Endothelial cell of umbilical vein (primary cell): ENCODE measurements at regions not wholly inside any gene's neighbourhood (a gene's known extent, or its start where the extent isn't known, plus 50 kb on each side); places are given as distances from the start of the nearest gene placed in this dataset.

Source experiments
- BruUV-seq: library from RNA; stranded (reverse); fragments of 400-500 nt; replicated peaks from 2 replicates; lab custom pipeline; 2021; lab: Mats Ljungman, UMichigan
- CTCF ChIA-PET: fragments of 300-600, 350-600 bp; sonication (Branson Sonifier 250); formaldehyde crosslinking; loops from one replicate; lab custom pipeline; 2021; ENCODE audit warnings: antibody characterized with exemption, inconsistent platforms; lab: Charles Lee
- POLR2A ChIA-PET: fragments of 300-600, 350-600 bp; sonication (Branson Sonifier 250); formaldehyde crosslinking; loops from one replicate; lab custom pipeline; 2021; ENCODE audit warnings: antibody characterized with exemption, inconsistent platforms; lab: Charles Lee
- DNase-seq: peaks from one replicate; pipeline ENCODE4 v3.0.0-alpha.2; 2011; ENCODE audit warnings: low read depth, low spot score
- FAIRE-seq: peaks from 2 replicates; lab custom pipeline; 2011; peaks lifted over from hg19 to GRCh38; lab: Jason Lieb, UNC
- H2AFZ ChIP-seq: 2 replicates; pipeline ENCODE4 v1.6.0; 2012; ENCODE audit warnings: low read depth, low read length, control low read depth, inconsistent platforms
- H3K27ac ChIP-seq: 2 replicates; pipeline ENCODE4 v1.5.1; 2011; ENCODE audit warnings: low read depth, mild to moderate bottlenecking, control low read depth, low read length, moderate library complexity; ENCODE audit not compliant: insufficient read depth
- H3K27me3 ChIP-seq, 2 experiments: 2 replicates each; pipeline versions ENCODE4 v1.6.0 to v1.6.1; 2011; ENCODE audit warnings: low read length in 2 of 2, mixed read lengths in 1 of 2; ENCODE audit not compliant: control insufficient read depth in 2 of 2, insufficient read depth in 2 of 2
- H3K36me3 ChIP-seq, 2 experiments: 2 replicates in 1 of 2; 3 replicates in 1 of 2; pipeline ENCODE4 v1.5.1; 2011; ENCODE audit warnings: low read length in 2 of 2, mild to moderate bottlenecking in 1 of 2, moderate library complexity in 1 of 2; ENCODE audit not compliant: control insufficient read depth in 2 of 2, insufficient read depth in 2 of 2; ENCODE audit errors: extremely low read depth in 1 of 2
- H3K4me1 ChIP-seq: 3 replicates; pipeline ENCODE4 v1.5.1; 2011; ENCODE audit warnings: mild to moderate bottlenecking, low read length; ENCODE audit not compliant: control insufficient read depth, insufficient read depth; ENCODE audit errors: extremely low read depth
- H3K4me2 ChIP-seq: 2 replicates; pipeline ENCODE4 v1.6.1; 2011; ENCODE audit warnings: low read length, control low read depth, mixed read lengths; ENCODE audit not compliant: insufficient read depth
- H3K4me3 ChIP-seq, 3 experiments: fragments of 200-600 bp in 1 of 3; sonication (generic), shearing (Covaris generic) in 1 of 3; replicated peaks in 1 of 3; 2 replicates each; pipeline ENCODE4 v1.5.1; 2011 to 2016; ENCODE audit warnings: control low read depth in 3 of 3, low read length in 3 of 3, mild to moderate bottlenecking in 2 of 3, inconsistent platforms in 1 of 3, low read depth in 1 of 3, moderate library complexity in 1 of 3; ENCODE audit not compliant: insufficient read depth in 1 of 3
- H3K79me2 ChIP-seq: 2 replicates; pipeline ENCODE4 v1.6.0; 2012; ENCODE audit warnings: low read length, inconsistent platforms; ENCODE audit not compliant: control insufficient read depth, insufficient read depth
- H3K9ac ChIP-seq: replicated peaks from 2 replicates; pipeline ENCODE3; 2011; ENCODE audit warnings: low read length, control low read depth; ENCODE audit not compliant: insufficient read depth; ENCODE audit errors: extremely low read depth
- H3K9me1 ChIP-seq: replicated peaks from 3 replicates; pipeline ENCODE4 v1.6.0; 2011; ENCODE audit warnings: mild to moderate bottlenecking, low read length; ENCODE audit not compliant: control insufficient read depth, insufficient read depth; ENCODE audit errors: extremely low read depth
- H3K9me3 ChIP-seq: replicated peaks from 2 replicates; pipeline ENCODE4 v1.5.1; 2012; ENCODE audit warnings: low read length, inconsistent platforms; ENCODE audit not compliant: control insufficient read depth, insufficient read depth
- H4K20me1 ChIP-seq: replicated peaks from 2 replicates; pipeline ENCODE3; 2011; ENCODE audit warnings: mild to moderate bottlenecking, low read length; ENCODE audit not compliant: control insufficient read depth, insufficient read depth; ENCODE audit errors: extremely low read depth
- GATA2 ChIP-seq: IDR thresholded peaks from 2 replicates; pipeline ENCODE4 v1.7.0; 2011; ENCODE audit warnings: low read depth, mild to moderate bottlenecking, moderate library complexity, mixed read lengths, low read length; ENCODE audit not compliant: insufficient read length, insufficient read depth
- MYC ChIP-seq: IDR thresholded peaks from one replicate; pipeline ENCODE4 v1.6.1; 2011; ENCODE audit warnings: mild to moderate bottlenecking, low read depth, low read length
- POLR2A ChIP-seq: IDR thresholded peaks from 2 replicates; pipeline ENCODE4 v1.6.1; 2012; ENCODE audit warnings: low read depth, mild to moderate bottlenecking, control low read depth, low read length
- POLR2AphosphoS5 ChIP-seq: IDR thresholded peaks from 2 replicates; pipeline ENCODE4 v1.6.1; 2012; ENCODE audit warnings: low read depth, mild to moderate bottlenecking, control low read depth, low read length, moderate library complexity; ENCODE audit not compliant: insufficient read depth
- dilution Hi-C: fragments of 300-500 bp; cut with MboI; formaldehyde crosslinking; loops from one replicate; pipeline ENCODE4 v1.15.0; 2019; ENCODE audit warnings: low sequenced_read_pairs; ENCODE audit not compliant: extremely low pct_ligation_motif_present
- intact Hi-C: fragments of 100-400 bp; cut with micrococcal nuclease; formaldehyde crosslinking; loops from one replicate; pipeline ENCODE4 v1.10.0; 2022
- TF ChIP-seq, protein P1 (sequence below), 2 donors: IDR thresholded peaks; 1 replicate in 1 of 2; 2 replicates in 1 of 2; pipeline ENCODE4 v1.5.1; 2011; ENCODE audit warnings: low read length in 2 of 2, mild to moderate bottlenecking in 2 of 2, moderate library complexity in 2 of 2, control low read depth in 1 of 2, inconsistent platforms in 1 of 2, low read depth in 1 of 2; ENCODE audit not compliant: insufficient read depth in 1 of 2; ENCODE audit errors: extremely low read depth in 1 of 2
- TF ChIP-seq, protein P2 (sequence below): IDR thresholded peaks from 2 replicates; pipeline ENCODE4 v1.6.1; 2011; ENCODE audit not compliant: insufficient read depth, insufficient read length

DNA sequence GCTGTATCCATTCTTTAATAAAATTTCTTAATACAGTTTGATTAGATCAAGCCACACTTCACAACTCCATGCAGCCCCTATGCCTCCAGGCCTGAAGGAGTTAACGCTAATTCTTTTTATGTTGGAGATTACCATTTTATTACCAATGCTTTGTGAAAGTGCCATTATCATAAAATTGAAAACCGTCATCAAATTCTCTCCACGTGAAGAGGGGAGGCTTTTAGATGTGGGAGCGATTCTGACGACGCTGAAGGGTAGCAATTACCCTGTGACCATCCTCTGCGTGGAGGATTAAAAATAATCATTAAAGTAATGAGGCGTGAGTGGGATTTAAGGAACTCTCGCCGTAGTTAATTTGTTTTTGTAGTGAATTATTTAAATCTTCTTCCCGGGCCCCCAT is 278.8 kb downstream of the CRLF2 start:
- TF ChIP-seq GATA2 (no peak), POLR2A (no peak), MYC (no peak), POLR2AphosphoS5 (no peak)
- TF ChIP-seq, protein P1, sequence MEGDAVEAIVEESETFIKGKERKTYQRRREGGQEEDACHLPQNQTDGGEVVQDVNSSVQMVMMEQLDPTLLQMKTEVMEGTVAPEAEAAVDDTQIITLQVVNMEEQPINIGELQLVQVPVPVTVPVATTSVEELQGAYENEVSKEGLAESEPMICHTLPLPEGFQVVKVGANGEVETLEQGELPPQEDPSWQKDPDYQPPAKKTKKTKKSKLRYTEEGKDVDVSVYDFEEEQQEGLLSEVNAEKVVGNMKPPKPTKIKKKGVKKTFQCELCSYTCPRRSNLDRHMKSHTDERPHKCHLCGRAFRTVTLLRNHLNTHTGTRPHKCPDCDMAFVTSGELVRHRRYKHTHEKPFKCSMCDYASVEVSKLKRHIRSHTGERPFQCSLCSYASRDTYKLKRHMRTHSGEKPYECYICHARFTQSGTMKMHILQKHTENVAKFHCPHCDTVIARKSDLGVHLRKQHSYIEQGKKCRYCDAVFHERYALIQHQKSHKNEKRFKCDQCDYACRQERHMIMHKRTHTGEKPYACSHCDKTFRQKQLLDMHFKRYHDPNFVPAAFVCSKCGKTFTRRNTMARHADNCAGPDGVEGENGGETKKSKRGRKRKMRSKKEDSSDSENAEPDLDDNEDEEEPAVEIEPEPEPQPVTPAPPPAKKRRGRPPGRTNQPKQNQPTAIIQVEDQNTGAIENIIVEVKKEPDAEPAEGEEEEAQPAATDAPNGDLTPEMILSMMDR (IDR thresholded peaks at IDR 0.05; ENCODE audit: extremely low read depth in 1 of 2, insufficient read depth in 1 of 2, low read depth in 1 of 2, low read length in 2 of 2): no peak
- TF ChIP-seq, protein P2, sequence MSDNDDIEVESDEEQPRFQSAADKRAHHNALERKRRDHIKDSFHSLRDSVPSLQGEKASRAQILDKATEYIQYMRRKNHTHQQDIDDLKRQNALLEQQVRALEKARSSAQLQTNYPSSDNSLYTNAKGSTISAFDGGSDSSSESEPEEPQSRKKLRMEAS: no peak
- no peak overlapping the region for H3K4me2 ChIP-seq
- DNase-seq: no peak
- no peaks in the 10 kb centered on the region for H3K9me3 ChIP-seq
- no peaks in the 10 kb centered on the region for H3K79me2 ChIP-seq
- BruUV-seq: no TSS peak
- no peak overlapping the region for H3K9ac ChIP-seq
- H3K27ac ChIP-seq: no peak overlapping the region
- H4K20me1 ChIP-seq: no peaks in the 10 kb centered on the region
- no peak for FAIRE-seq
- H2AFZ ChIP-seq: no peak overlapping the region
- no peaks in the 10 kb centered on the region for H3K36me3 ChIP-seq
- ChIA-PET CTCF (no interaction called here), POLR2A (no interaction called here)
- dilution Hi-C loops (no loop called here), intact Hi-C loops (no loop called here)
- no peaks in the 10 kb centered on the region for H3K9me1 ChIP-seq
- H3K4me3 ChIP-seq: no peak overlapping the region
- H3K4me1 ChIP-seq: no peaks in the 10 kb centered on the region
- no peaks in the 10 kb centered on the region for H3K27me3 ChIP-seq

DNA sequence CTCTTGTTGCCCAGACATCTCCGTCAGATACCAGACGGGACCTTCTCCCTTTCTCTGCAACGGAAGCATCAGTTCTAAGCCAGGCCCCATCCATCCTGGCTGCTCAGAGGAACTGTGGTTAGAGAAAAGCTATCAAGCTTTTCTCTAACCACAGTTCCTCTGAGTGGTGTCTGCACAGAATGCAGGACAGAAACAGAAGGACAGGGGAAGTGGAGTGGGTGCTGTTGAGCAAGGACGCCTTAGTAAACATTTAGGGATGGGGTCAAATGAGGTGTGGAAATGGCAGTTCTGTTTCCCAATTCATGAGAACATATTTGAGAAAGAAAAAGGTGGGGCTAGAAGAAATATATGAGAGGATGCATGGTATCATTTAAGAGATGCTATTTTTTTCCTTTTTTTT is 283.8 kb downstream of the CRLF2 start:
- Histone ChIP-seq H3K9me1 (no peaks in the 10 kb centered on the region), H3K4me2 (no peak overlapping the region), H3K4me3 (no peak overlapping the region), H2AFZ (no peak overlapping the region), H3K9me3 (no peaks in the 10 kb centered on the region), H3K4me1 (no peaks in the 10 kb centered on the region), H3K27ac (no peak overlapping the region), H3K36me3 (no peaks in the 10 kb centered on the region), H4K20me1 (no peaks in the 10 kb centered on the region), H3K9ac (no peak overlapping the region), H3K79me2 (no peaks in the 10 kb centered on the region), H3K27me3 (no peaks in the 10 kb centered on the region)
- CTCF ChIA-PET: no interaction called here
- POLR2A ChIA-PET: no interaction called here
- dilution Hi-C loops: no loop called here
- intact Hi-C loops: no loop called here
- no TSS peak for BruUV-seq
- no peak for TF ChIP-seq MYC
- TF ChIP-seq, protein P2: no peak
- no peak for FAIRE-seq
- DNase-seq: no peak
